Mesendoderm (in vitro differentiated cells): ENCODE measurements at regions not wholly inside any gene's neighbourhood (a gene's known extent, or its start where the extent isn't known, plus 50 kb on each side); places are given as distances from the start of the nearest gene placed in this dataset.

Experiments
- DNase-seq: peaks from one replicate; pipeline ENCODE4 v3.0.0; 2013
- H2AK5ac ChIP-seq: 2 replicates; pipeline ENCODE4 v1.6.1; 2013; ENCODE audit warnings: low read length, inconsistent platforms
- H2BK120ac ChIP-seq: 2 replicates; pipeline ENCODE4 v1.6.1; 2013; ENCODE audit warnings: low read depth, mild to moderate bottlenecking, low read length, moderate library complexity, mixed read lengths
- H2BK15ac ChIP-seq: replicated peaks from 2 replicates; pipeline ENCODE4 v1.6.1; 2013; ENCODE audit warnings: low read depth, mild to moderate bottlenecking, moderate library complexity
- H2BK5ac ChIP-seq: 2 replicates; pipeline ENCODE4 v1.6.1; 2013; ENCODE audit warnings: low read length, inconsistent platforms
- H3K18ac ChIP-seq: 2 replicates; pipeline ENCODE4 v1.6.1; 2013; ENCODE audit warnings: mild to moderate bottlenecking, low read length, mixed read lengths
- H3K23ac ChIP-seq: one replicate; pipeline ENCODE4 v1.6.1; 2013; ENCODE audit warnings: low read length
- H3K27ac ChIP-seq: 2 replicates; pipeline ENCODE4 v1.5.1; 2013; ENCODE audit warnings: low read depth, mild to moderate bottlenecking, inconsistent platforms, low read length, moderate library complexity
- H3K27me3 ChIP-seq: 2 replicates; pipeline ENCODE4 v1.6.1; 2013; ENCODE audit warnings: low read length, control low read depth, mild to moderate bottlenecking, inconsistent platforms; ENCODE audit not compliant: insufficient read depth, poor library complexity
- H3K36me3 ChIP-seq: 2 replicates; pipeline ENCODE4 v1.6.1; 2013; ENCODE audit warnings: low read length, inconsistent platforms; ENCODE audit not compliant: control insufficient read depth, insufficient read depth
- H3K4ac ChIP-seq: one replicate; pipeline ENCODE4 v1.6.1; 2013; ENCODE audit warnings: low read depth, mild to moderate bottlenecking, low read length, moderate library complexity
- H3K4me1 ChIP-seq: 2 replicates; pipeline ENCODE4 v1.6.1; 2013; ENCODE audit warnings: low read depth, low read length, inconsistent platforms; ENCODE audit not compliant: control insufficient read depth
- H3K4me2 ChIP-seq: 2 replicates; pipeline ENCODE4 v1.6.1; 2013; ENCODE audit warnings: low read length
- H3K4me3 ChIP-seq: 2 replicates; pipeline ENCODE4 v1.5.1; 2013; ENCODE audit warnings: mild to moderate bottlenecking, low read length
- H3K56ac ChIP-seq: one replicate; pipeline ENCODE4 v1.6.1; 2013; ENCODE audit warnings: low read length
- H3K79me1 ChIP-seq: 2 replicates; pipeline ENCODE4 v1.6.1; 2013; ENCODE audit warnings: low read length, inconsistent platforms
- H3K79me2 ChIP-seq: 2 replicates; pipeline ENCODE4 v1.6.1; 2013; ENCODE audit warnings: mild to moderate bottlenecking, low read length; ENCODE audit not compliant: control insufficient read depth, insufficient read depth
- H3K9ac ChIP-seq: 2 replicates; pipeline ENCODE4 v1.6.1; 2013; ENCODE audit warnings: low read length, inconsistent platforms
- H4K5ac ChIP-seq: one replicate; pipeline ENCODE4 v1.6.1; 2013; ENCODE audit warnings: low read length
- H4K8ac ChIP-seq: one replicate; pipeline ENCODE4 v1.6.1; 2013; ENCODE audit warnings: low read depth, mild to moderate bottlenecking, control low read depth, low read length, moderate library complexity
- WGBS: extraction: QIAGEN DNeasy Blood & Tissue Kit; methylation state at CpG from one replicate; pipeline ENCODE4 v1.1.7; 2013; ENCODE audit warnings: low lambda C conversion rate, missing lambda C conversion rate; ENCODE audit not compliant: insufficient coverage; ENCODE audit errors: extremely low coverage; 5-methylcytosine and 5-hydroxymethylcytosine counted together

DNA sequence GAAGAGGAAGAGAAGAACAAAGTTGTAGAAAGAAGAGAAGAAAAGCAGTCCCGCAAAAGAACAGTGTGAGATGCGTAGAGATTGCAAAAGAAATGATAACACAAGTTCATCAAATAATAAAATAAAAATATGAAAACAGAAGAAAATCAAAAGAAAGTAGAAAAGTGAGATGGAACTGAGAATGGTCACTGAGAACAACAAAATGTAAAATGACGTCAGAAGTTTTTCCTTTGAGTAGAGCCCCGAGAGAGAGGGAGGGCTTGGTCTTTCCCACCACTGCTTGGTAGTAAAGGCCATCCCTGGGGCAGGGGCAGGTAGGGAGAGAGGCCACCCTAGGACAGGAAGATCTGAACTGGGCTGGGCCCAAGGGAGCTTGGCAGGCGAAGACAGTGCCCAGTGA lies 533.7 kb downstream of the QKI start:
- Histone ChIP-seq H3K23ac (no peak overlapping the region), H4K5ac (no peak overlapping the region), H3K56ac (no peak overlapping the region), H3K4ac (no peak overlapping the region), H2AK5ac (no peak overlapping the region), H3K4me3 (no peak overlapping the region), H3K79me2 (no peaks in the 10 kb centered on the region), H3K18ac (no peak overlapping the region), H3K4me1 (peaks cover 5% of the 10 kb centered on the region), H3K79me1 (no peaks in the 10 kb centered on the region), H3K4me2 (no peak overlapping the region), H3K9ac (no peak overlapping the region), H4K8ac (no peak overlapping the region), H2BK15ac (no peak overlapping the region), H3K27ac (no peak overlapping the region), H3K36me3 (no peaks in the 10 kb centered on the region), H2BK120ac (no peak overlapping the region), H2BK5ac (no peak overlapping the region), H3K27me3 (no peaks in the 10 kb centered on the region)
- WGBS: no CpG with 5 or more reads among the region's 5 CpGs
- DNase-seq: no peak

- no CpG with 5 or more reads among the region's 3 CpGs for WGBS
- H3K27ac ChIP-seq: no peak overlapping the region
Observed at GRCh38 chr6:163947276-163947675, 532.8 kb downstream of the QKI start.

GRCh38 chr6:163946437-163946836 lies 531.9 kb downstream of the QKI start:
- no peaks in the 10 kb centered on the region for H3K79me2 ChIP-seq
- no peak overlapping the region for H3K23ac ChIP-seq
- no peak for DNase-seq
- H2AK5ac ChIP-seq: no peak overlapping the region
- no peak overlapping the region for H3K9ac ChIP-seq
- H2BK5ac ChIP-seq: no peak overlapping the region
- no peak overlapping the region for H3K18ac ChIP-seq
- no peak overlapping the region for H3K27ac ChIP-seq
- H4K8ac ChIP-seq: no peak overlapping the region
- no peaks in the 10 kb centered on the region for H3K27me3 ChIP-seq
- no peak overlapping the region for H3K4me3 ChIP-seq
- WGBS: no CpG with 5 or more reads among the region's 7 CpGs
- no peaks in the 10 kb centered on the region for H3K36me3 ChIP-seq
- no peaks in the 10 kb centered on the region for H3K79me1 ChIP-seq
- no peak overlapping the region for H3K4ac ChIP-seq
- H3K4me2 ChIP-seq: no peak overlapping the region
- H2BK15ac ChIP-seq: no peak overlapping the region
- H2BK120ac ChIP-seq: no peak overlapping the region
- peaks cover 7% of the 10 kb centered on the region for H3K4me1 ChIP-seq
- no peak overlapping the region for H4K5ac ChIP-seq
- no peak overlapping the region for H3K56ac ChIP-seq

More at GRCh38 chr6:163947276-163947675, 532.8 kb downstream of the QKI start:
- H3K27me3 ChIP-seq: no peaks in the 10 kb centered on the region
- H3K56ac ChIP-seq: no peak overlapping the region
- peaks cover 5% of the 10 kb centered on the region for H3K4me1 ChIP-seq
- H3K9ac ChIP-seq: no peak overlapping the region
- H2BK5ac ChIP-seq: no peak overlapping the region
- no peaks in the 10 kb centered on the region for H3K79me1 ChIP-seq
- H4K5ac ChIP-seq: no peak overlapping the region
- H3K18ac ChIP-seq: no peak overlapping the region
- no peak overlapping the region for H2BK120ac ChIP-seq
- no peak overlapping the region for H4K8ac ChIP-seq
- no peaks in the 10 kb centered on the region for H3K79me2 ChIP-seq
- no peak overlapping the region for H2BK15ac ChIP-seq
- no peak overlapping the region for H3K4ac ChIP-seq
- H3K36me3 ChIP-seq: no peaks in the 10 kb centered on the region
- no peak overlapping the region for H3K4me3 ChIP-seq
- H3K4me2 ChIP-seq: no peak overlapping the region
- no peak overlapping the region for H3K23ac ChIP-seq
- DNase-seq: no peak
- H2AK5ac ChIP-seq: no peak overlapping the region

DNA sequence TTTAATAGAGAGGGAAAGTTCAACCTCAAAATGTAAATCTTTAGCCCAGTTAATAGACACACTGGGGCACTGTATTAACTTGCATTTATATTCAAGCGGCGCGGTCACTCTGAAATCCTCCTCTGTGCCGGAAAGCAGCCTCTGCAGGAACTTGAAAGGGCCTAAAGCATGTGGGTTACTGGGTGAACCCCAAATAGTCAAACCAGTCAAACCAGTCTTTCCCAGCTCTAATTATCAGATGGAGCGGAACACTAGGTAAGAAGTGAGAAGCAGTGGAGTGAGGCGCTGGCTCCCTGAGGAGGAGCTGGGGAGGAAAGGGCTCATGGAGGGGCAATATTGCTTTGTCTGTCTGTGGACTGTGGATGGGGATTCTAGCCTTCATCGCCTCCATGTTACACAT lies 531.3 kb downstream of the QKI start:
- Histone ChIP-seq H2AK5ac (no peak overlapping the region), H4K8ac (no peak overlapping the region), H3K79me2 (no peaks in the 10 kb centered on the region), H3K4me2 (no peak overlapping the region), H3K9ac (no peak overlapping the region), H3K4ac (no peak overlapping the region), H3K27me3 (no peaks in the 10 kb centered on the region), H3K4me1 (peaks cover 11% of the 10 kb centered on the region), H2BK15ac (no peak overlapping the region), H2BK120ac (no peak overlapping the region), H4K5ac (no peak overlapping the region), H3K27ac (no peak overlapping the region), H3K4me3 (no peak overlapping the region), H3K18ac (no peak overlapping the region), H2BK5ac (no peak overlapping the region), H3K79me1 (no peaks in the 10 kb centered on the region), H3K56ac (no peak overlapping the region), H3K23ac (no peak overlapping the region), H3K36me3 (no peaks in the 10 kb centered on the region)
- DNase-seq: no peak
- no CpG with 5 or more reads among the region's 7 CpGs for WGBS

DNA sequence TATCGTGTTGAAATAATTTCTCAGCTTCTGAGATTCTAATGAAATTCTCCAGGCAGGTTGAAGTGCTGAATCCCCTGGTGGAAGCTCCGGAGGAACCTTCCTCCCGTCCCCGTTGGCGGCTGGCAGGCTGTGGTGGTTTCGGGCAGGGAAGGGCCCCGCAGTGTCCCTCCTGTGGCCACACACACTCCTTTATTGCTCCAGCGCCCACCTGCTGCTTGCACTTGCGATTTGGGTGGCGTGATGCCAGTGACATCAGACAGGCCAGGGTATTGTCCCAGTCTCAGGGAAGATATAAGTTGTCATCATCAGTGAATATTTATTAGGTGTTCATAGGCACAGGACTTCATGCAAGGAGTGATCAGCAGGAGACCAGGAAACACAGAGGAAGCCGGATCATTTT lies 530.4 kb downstream of the QKI start:
- Histone ChIP-seq H3K18ac (no peak overlapping the region), H3K27me3 (no peaks in the 10 kb centered on the region), H2BK15ac (no peak overlapping the region), H3K36me3 (no peaks in the 10 kb centered on the region), H3K23ac (no peak overlapping the region), H3K56ac (no peak overlapping the region), H4K8ac (no peak overlapping the region), H2BK120ac (no peak overlapping the region), H3K4me3 (no peak overlapping the region), H2AK5ac (no peak overlapping the region), H3K9ac (no peak overlapping the region), H3K4me1 (peaks cover 17% of the 10 kb centered on the region), H3K4me2 (no peak overlapping the region), H2BK5ac (no peak overlapping the region), H4K5ac (no peak overlapping the region), H3K27ac (no peak overlapping the region), H3K79me2 (no peaks in the 10 kb centered on the region), H3K79me1 (no peaks in the 10 kb centered on the region), H3K4ac (no peak overlapping the region)
- WGBS: no CpG with 5 or more reads among the region's 11 CpGs
- DNase-seq: peak; percentile 33

GRCh38 chr6:163943607-163944385 lies 529.3 kb downstream of the QKI start:
- Histone ChIP-seq H3K4me2 (peak overlapping the region; percentile 22), H2AK5ac (no peak overlapping the region), H3K27me3 (no peaks in the 10 kb centered on the region), H3K4ac (no peak overlapping the region), H2BK15ac (peak overlapping the region; percentile 99), H3K56ac (no peak overlapping the region), H3K9ac (no peak overlapping the region), H3K23ac (no peak overlapping the region), H2BK5ac (no peak overlapping the region), H2BK120ac (no peak overlapping the region), H3K27ac (no peak overlapping the region), H3K18ac (peak overlapping the region; percentile 81), H3K79me2 (no peaks in the 10 kb centered on the region), H3K36me3 (no peaks in the 10 kb centered on the region), H3K4me1 (peaks cover 17% of the 10 kb centered on the region), H4K5ac (no peak overlapping the region), H4K8ac (no peak overlapping the region), H3K4me3 (no peak overlapping the region), H3K79me1 (no peaks in the 10 kb centered on the region)
- no CpG with 5 or more reads among the region's 16 CpGs for WGBS
- DNase-seq: peak; percentile 92
